HG02759 (cell line): ENCODE measurements at regions not wholly inside any gene's neighbourhood (a gene's known extent, or its start where the extent isn't known, plus 50 kb on each side); places are given as distances from the start of the nearest gene placed in this dataset.
"Not testable (repeated sequence)": the region's sequence is repeated elsewhere in the genome, so short reads cannot be mapped to it uniquely, and the experiment has no call there.

Experiments
- ATAC-seq: cut with Tn5 transposase; IDR thresholded peaks from one replicate; pipeline ENCODE4 v1.9.1; 2021; ENCODE audit warnings: mild to moderate bottlenecking, moderate library complexity; ENCODE audit not compliant: unreplicated experiment

DNA sequence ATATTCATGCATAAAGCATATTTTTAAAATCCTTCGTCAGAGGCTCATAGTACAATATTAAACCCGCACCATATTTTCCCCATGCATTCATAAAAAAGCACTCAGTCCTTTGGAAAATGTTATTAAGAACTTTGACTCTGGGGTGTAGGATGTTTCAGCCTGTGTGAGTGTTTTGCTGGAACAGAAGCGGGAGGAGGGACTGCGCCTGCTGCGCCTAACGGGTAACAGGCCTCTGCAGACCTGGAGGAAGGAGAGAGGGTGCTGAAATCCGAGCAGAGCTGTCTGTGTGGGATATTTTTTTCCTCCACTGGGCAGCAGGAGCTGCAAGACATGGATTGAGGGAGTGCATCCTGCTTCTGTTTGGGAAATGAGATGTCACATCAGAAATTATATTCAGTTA is 483.0 kb downstream of the BRD1 start:
- ATAC-seq = no peak

DNA sequence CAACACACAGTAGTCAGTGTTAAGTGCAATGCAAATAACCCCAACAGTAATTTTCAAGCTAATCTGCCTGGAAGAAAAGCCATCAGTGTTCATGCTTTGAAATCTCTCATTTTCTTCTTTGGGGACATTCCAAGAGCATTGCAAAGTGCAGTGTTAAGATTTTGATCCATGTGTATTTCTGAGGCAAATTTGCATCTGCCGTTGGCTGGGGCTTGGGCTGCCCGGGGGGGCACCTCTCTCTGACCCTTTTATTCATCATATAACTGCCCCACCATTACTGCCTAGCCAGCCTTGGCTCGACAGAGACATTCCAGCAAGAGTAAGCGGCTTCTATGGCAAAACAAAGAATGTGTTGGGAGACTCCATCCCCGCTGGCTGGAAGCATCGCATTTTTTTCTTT is 483.5 kb downstream of the BRD1 start:
- no peak for ATAC-seq

DNA sequence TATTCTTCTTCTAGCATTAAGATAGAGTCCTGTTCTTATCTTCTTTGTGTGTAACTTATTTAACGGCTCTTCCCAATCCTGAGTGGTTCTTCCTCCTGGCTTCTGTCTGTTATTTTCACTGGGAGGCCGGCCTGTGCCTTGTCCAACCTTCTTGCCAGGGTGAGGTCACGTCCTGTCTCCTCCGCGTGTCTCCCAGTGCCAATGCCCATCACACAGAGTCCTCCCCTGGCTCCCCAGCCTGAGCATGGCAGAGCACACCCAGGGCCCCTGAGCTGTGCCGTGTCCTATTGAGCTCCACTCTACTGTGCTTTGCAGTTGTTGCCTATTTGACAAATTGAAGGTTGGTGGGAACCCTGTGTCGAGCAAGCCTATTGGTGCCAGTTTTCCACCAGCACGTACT is 487.3 kb downstream of the BRD1 start:
- ATAC-seq = no peak

DNA sequence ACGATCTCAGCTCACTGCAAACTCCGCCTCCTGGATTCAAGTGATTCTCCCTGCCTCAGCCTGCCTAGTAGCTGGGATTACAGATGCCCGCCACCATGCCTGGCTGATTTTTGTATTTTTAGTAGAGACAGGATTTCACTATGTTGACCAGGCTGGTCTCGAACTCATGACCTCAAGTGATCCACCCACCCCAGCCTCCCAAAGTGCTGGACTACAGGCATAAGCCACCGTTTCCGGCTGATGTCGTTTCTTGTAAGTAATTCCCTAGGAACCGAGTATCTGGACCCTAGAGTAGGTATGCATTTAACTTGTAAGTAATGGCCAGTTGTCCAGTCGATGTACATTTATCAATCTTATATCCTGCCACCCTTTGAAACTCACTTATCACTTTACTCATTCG is 491.2 kb downstream of the BRD1 start:
- not testable (repeated sequence) for ATAC-seq

DNA sequence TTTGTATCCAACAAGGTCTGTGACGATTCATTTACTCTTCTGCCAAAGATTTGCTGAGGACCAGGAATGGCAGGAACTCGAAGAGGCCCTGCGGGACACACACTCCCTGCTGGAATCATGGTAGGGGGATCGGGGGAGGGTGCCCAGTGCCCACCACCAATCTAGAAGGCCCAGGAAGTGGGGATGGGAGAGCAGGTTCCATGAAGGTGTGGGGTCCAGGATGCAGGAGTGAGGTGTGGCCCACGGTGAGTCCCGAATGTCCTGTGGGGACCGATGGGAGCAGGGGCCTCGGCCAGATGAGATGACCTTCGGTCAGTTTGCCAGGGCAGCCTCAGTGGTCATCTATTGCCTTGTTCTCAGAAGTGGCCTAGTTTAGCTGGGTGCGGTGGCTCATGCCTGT is 492.7 kb downstream of the BRD1 start:
- no peak for ATAC-seq

DNA sequence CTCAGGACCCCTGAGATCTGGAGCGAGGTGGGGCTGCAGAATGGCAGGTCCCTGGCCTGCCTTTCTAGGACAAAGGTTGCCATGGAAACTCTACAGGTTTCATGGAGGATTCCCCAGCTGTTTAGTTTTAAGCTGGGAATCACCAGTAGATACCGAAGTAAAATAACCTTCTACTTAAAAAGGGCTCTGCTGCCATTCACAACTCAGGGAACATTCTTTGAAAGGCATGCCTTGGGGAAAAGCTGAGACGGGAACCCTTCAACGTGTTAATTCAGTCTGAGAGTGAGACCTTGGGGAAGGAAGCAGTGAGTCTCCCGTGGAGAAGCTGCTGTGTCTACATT is 493.3 kb downstream of the BRD1 start:
- ATAC-seq = no peak

DNA sequence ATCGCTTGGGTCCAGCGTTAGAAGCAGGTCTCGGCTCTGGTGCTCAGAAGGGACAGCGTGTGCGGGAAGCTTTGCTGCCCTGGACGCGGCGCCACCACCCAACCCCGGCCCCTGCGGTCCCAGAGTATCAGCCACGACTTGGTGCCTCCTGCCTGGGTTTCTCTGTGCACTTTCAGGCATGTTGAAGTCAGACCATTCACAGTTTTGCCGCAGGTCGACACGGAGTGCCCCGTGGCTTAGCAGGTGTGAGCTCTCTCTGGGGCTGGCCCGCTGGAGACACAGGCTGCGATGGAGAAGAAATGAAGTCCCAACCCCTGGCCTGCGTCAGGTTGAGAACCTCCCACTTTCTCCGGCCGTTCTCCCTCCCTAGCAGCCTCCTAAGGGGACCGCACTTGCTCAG is 494.5 kb downstream of the BRD1 start:
- no peak for ATAC-seq

DNA sequence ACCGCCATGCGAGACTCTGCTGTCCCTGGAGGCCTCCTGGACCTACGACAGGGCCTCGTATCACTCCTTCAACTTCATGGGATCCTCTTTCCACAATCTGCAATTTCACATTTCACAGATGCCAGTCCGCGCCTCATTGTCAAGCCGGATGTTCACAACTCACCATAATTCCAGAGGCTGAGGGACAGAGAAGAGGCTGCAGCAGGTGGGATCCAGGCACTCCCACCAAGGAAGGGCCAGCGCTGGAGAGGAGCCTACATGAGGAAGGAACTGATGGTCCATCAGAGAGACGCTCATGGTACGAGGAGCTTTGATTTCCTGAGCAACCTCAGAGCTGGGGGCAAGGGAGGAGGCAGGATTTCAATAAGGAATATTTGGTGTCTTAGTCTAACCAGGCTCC is 495.0 kb downstream of the BRD1 start:
- ATAC-seq = no peak

DNA sequence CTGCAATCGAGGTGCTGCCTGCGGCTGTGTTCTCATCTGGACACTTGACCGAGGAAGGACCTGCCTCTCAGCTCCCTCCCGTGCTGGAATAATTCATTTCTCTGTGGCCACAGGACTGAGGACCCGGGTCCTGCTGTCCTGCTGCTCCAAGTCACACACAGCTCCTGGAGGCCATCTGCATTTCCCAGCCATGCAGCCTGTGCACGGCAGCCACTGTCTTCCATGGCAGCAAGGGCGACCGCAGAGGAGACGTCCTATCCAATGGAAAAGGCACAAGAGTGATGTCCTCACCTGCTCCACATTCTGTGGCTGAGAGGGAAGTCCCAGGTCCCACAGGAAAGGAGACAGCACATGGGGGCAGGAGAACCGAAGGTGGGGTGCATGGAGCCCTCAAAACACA is 495.8 kb downstream of the BRD1 start:
- ATAC-seq = no peak

DNA sequence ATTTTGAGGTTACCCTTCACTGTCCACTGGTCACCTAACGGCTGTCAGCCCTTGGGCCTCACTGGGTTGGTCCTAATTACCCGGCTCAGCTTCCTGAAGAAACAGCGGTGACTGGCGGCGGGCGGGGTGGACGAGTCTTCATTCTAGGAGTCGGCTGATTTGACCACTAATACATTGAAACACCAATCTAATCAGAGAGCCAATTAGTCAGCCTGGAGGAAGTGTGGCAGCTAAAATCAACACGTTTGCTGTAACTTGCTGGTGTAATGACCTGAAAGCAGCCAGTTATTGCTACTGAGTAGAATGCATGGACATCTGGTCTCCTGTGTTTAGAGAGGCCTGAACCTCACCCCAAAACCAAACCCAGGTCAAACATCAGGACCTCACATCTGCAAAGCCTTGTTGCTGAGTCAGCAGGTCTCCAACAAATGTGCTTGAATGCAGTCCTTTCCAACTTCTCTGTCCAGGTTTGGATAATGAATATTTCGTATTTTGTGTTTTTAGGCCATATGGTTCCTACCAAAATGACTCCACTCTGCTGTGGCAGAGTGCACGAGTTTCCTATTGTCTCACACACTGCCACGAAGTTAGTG is 496.4 kb downstream of the BRD1 start:
- ATAC-seq = no peak

DNA sequence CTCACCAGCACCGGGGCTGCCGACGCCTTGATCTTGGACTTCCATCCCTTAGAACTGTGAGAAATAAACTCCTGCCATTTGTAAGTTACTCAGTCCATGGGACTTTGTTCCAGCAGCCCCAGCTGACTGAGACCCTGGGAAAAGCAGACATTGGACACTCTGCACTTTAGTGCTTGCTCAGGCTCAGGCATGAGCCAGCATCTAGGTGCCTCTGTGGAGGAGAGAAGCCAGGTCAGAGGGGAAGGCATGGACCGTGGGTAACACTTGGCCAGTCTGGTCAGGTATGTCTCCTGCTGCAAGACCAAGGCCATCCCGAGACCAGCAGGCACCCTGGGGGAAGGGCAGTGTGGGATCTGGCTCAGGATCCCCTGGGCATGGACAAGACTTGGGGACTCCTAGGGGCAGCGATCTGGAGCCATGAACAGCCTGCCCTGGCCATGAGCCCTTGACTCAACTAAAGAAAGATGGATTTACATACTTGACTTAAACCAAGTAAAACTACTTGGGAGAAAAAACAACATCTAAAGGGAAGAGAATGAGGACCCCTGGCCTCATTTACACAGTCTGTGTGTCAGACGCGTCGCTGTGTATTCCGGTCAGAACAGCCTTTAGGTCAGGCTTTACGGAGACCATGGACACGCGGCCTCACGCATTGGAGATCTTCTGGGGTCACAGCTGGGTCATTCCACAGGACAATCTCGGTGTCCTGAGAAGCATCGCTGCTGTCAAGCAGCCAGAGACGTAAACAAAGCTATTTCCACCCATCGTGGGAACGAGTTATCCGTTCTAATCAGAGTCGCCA is 497.1 kb downstream of the BRD1 start:
- ATAC-seq = no peak

DNA sequence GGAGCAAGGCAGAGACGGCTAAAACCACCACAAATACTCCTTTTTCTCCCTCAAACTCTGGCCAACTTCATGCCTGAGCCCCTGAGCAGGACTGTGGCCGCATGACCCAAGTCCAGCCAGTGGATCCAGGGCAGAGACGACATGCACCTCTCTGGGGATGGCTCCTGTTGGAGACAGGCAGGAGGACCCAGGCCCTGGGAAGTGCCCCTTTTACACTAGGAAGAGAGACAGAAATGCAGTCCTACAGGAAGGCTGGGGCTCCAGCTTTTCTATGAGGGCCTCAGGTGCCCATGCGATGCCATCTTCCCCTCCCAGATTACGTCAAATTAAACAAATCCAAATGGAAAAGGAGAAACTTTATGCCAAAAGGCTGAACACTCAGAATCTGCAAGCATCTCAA is 498.0 kb downstream of the BRD1 start:
- ATAC-seq = no peak

DNA sequence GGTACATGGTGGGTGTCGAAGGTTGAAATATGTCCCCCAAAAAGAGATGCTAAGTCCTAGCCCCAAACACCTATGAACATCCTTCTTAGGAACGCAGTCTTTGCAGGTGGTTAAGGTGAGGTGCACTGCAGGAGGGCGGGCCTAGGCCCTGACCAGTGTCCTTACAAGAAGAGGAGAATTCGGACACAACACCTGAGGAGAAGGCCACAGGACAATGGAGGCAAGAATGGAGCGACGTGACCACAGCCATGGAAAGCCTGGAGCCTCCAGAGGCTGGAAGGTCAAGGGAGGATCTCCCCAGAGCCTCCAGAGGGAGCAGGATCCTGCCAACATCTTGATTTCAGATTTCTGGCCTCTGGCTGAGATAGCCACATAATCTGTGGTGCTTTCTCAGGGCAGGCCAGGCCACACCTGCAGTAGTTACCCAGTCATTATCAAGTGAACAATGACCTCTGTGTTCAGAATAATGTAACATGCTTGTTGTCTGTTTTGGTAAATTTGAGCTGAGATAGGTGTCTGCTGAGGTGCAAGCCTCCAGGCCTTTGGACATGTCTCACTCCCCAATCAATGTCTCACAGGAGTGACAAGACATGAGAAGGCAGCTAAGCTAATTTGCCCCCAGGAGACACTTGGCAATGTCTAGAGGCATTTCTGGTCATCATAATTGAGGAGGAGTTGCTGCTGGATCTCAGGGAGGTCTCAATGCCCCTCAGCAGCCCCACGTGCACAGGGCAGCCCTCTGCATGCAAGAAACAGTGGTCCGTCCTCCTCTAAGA is 498.9 kb downstream of the BRD1 start:
- no peak for ATAC-seq

DNA sequence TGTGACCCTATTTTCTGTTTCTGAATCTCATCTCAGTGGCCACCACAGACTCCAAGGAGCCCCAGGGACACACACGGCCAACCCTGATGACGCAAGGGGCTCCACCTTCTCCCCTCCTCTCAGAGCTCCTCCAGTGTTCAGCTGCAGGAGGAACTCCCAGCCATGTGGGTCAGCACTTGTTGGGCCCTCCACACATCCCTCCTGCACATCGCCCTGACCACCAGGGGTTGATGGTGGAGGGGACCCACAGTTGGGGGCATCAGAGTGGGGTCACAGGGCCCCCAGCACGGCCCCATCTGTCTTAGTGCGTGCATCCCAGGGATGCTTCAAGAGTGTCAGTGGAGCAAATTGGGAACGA is 499.6 kb downstream of the BRD1 start:
- no peak for ATAC-seq

DNA sequence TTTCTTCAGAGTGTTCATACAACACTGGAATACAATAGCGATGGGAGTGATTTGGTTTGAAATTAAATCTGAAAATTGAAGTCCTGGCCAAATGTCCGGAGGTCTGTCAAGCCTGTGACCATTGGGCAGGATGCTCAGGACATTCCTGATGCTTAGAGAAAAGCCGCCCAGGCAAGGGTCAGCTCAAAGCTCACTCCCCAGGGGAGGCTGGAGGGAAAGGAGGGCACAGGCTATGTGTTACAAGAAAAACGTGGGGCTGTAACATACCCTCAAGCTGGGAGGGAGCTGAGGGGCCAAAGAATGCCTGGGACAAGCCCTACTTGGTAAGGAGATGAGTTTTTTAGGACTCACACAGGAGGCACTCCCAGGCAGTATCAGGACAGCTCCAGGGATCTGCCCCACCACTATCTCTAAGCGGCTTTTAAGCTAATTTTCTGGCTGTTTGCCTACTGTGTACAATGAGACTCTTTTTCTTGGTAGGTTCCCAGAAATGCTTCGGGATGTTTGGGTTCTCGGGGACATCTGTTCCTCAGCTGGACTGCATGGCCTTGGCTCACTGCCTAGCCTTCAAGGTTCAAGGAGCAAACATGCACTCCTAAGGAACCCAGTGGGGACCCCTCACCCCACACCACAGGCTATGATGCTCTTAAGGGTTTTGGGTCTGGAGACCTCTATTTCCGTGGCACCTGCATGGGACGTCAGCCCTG is 500.1 kb downstream of the BRD1 start:
- ATAC-seq = no peak

DNA sequence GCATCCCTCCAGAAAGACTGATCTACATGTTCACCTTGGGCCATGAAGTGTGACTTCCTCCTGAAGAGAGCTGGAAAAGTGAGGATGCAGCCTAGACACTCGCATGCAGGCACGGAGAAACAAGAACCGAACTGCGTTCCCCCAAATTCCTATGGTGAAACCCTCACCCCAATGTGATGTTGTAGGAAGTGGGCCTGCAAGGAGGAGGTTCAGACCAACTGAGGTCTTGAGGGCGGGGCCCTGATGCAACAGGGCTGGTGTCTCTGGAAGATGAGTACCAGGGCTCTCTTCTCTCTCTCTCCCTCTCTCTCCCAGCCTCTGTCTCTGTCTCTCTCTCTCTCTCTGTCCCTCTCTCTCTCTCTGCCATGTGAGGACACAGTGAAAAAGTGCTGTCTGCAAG is 501.1 kb downstream of the BRD1 start:
- no peak for ATAC-seq

DNA sequence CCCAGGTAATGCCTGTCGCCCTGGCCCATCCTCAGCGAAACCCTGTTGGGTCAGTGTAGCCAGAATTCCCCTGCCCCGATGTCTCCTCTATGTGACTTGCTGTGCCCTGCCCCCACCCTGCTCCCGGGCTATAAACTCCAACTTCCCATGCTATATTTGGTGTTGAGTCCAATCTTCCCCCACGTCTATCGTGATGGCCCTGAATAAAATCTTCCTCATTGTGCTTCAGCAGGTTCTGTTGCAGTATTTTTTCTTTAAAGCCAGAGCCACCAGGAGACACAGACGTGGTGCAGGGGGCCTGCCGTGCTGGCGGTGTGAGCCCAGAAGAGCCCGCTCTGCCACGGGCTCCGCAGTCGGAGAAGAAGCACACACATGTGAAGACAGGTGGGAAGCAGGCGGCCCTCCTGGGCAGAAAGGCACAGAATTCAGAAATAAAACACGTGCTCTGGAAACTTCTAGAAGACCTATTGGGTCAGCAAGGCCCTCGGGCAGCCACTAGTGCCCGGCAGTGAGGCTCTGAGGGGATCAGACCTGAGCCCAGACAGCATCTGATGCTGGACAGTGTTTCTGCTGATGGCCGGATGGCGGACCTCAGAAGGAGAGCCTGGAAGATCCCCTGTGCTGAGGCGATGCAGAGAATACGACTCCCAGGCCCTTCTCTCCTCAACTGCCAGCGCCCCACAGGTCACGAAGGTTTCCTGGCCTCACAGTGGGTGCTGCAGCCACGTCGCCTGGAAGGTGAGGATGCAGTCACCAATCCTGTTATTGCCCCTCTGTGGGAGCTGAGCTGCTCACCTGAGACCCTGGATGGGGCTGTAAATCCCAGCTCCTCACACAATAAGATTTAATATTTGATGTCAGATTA is 501.9 kb downstream of the BRD1 start:
- no peak for ATAC-seq

DNA sequence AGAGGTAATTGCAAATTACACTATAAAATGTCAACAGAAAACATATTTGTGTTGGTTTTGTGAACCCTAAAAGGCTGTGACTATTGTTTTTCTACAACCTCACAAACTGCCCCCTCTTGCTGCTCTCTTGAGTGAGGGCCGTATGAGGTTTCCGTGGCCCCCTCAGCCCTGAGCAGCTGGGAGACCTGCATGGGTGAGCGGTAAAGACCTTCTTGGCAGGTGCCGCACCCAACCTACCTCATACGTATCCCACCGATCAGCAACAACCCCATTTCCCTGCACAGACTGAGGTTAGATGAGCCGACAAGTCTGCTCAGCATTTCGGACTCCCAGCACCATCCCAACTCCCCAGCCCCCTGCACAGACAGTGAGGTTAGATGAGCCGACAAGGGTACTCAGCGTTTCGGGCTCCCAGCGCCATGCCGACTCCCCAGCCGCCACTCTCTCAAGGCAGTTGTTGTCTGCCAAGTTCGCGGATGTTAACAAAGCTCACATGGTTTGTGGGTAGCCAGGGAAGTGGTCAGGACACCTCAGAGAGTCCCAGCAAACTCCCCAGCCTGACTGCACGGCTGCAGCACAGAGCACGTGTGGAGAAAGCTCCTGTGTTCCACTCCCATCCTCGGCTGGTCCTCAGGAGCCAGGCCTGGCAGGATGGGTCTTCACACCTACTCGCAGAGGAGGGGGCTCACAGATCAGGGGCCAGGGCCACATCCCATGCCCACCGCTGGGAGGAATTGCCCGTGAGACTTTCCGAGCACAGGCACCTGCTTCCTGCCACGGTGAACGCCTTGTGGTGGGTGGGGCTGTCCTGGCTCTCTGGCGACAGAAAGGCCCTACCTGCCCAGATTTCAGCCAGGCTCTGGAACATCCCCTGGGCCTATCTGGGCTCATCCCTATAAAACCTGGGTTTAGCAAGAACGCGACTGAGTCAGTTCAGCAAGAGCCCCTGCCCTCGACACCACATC is 502.9 kb downstream of the BRD1 start:
- no peak for ATAC-seq

DNA sequence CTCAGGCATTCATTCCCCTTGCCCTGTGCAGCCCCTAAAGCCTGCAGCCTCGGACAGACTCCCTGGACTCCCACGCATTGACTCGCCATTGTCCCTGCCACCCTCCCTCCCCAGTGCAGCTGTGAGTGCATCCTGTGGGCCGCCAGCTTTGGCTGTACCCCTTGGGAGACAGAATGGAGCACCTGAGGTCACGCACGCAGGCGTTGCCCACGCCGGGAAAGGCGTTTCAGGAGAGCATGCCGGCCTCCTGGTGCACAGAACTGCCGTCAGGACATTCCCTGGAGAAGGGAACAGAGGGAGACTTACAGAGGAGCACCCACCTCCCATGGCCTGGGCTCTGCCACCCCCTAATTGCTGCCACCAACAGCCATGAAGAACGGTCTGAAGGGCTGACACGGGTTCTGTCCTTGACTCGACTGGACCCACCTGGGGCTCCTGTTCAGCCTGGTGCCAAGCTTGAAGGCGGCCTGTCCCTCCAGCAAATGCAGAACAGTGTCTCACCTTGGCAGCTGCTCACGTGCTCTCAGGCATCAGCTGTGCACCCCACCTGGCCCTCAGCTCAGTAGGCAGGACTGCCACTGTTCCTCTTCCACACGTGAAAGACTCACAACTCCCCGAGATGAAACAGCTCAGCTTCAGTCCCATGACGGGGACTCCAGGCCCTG is 503.8 kb downstream of the BRD1 start:
- ATAC-seq = no peak
